ENCODE measurements at regions not wholly inside any gene's neighbourhood (a gene's known extent, or its start where the extent isn't known, plus 50 kb on each side); places are given as distances from the start of the nearest gene placed in this dataset.
"Not testable (repeated sequence)": the region's sequence is repeated elsewhere in the genome, so short reads cannot be mapped to it uniquely, and the experiment has no call there.

GRCh38 chr21:5103880-5104561 lies 5417.4 kb upstream of the TPTE start:
- TF ChIP-seq CTCF, POLR2A (IDR thresholded peaks at IDR 0.05): not testable (repeated sequence)

Measured in tibial nerve (tissue), 3 donors.